ENCODE measurements at regions not wholly inside any gene's neighbourhood (a gene's known extent, or its start where the extent isn't known, plus 50 kb on each side); places are given as distances from the start of the nearest gene placed in this dataset.

DNA sequence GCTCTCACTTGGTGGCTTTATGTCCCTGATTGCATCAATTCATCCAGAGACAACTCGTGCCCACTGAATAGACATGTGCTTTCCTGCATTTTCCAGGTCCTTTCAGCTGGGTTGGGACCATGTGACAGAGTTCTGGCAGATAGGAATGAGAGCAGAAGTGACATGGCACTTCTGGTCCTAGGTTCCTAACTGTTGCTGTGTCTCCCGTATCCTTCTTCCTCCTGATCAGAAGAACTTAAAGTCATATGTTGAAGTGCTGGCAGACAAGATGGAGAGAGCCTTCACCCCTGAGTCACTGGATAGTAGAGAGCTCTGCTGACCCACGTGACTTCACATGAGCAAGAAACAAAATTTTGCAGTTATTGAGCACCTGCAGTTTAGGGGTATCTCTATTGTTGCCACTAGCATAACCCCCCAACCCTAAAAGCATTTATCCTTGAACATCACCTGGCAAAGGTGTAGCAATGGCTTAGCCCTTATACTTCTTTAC, 80.0 kb downstream of the NREP start:
- no peak for DNase-seq
- no peak overlapping the region for H3K4me2 ChIP-seq
- peaks cover 19% of the 10 kb centered on the region for H3F3A ChIP-seq (replicated peaks; ENCODE audit: insufficient read depth)
- no peak overlapping the region for H3K4me3 ChIP-seq (ENCODE audit: low read depth in 2 of 2, low read length in 1 of 2)
- POLR2A ChIA-PET = no interaction called here
- TF ChIP-seq, protein P1, sequence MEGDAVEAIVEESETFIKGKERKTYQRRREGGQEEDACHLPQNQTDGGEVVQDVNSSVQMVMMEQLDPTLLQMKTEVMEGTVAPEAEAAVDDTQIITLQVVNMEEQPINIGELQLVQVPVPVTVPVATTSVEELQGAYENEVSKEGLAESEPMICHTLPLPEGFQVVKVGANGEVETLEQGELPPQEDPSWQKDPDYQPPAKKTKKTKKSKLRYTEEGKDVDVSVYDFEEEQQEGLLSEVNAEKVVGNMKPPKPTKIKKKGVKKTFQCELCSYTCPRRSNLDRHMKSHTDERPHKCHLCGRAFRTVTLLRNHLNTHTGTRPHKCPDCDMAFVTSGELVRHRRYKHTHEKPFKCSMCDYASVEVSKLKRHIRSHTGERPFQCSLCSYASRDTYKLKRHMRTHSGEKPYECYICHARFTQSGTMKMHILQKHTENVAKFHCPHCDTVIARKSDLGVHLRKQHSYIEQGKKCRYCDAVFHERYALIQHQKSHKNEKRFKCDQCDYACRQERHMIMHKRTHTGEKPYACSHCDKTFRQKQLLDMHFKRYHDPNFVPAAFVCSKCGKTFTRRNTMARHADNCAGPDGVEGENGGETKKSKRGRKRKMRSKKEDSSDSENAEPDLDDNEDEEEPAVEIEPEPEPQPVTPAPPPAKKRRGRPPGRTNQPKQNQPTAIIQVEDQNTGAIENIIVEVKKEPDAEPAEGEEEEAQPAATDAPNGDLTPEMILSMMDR (IDR thresholded peaks at IDR 0.05) = no peak
- TF ChIP-seq, protein P2, sequence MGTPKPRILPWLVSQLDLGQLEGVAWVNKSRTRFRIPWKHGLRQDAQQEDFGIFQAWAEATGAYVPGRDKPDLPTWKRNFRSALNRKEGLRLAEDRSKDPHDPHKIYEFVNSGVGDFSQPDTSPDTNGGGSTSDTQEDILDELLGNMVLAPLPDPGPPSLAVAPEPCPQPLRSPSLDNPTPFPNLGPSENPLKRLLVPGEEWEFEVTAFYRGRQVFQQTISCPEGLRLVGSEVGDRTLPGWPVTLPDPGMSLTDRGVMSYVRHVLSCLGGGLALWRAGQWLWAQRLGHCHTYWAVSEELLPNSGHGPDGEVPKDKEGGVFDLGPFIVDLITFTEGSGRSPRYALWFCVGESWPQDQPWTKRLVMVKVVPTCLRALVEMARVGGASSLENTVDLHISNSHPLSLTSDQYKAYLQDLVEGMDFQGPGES (IDR thresholded peaks at IDR 0.05; ENCODE audit: low read depth, low read length) = no peak
- no peak for TF ChIP-seq GABPA (IDR thresholded peaks at IDR 0.05; ENCODE audit: low read depth)
- TF ChIP-seq RFX5 (IDR thresholded peaks at IDR 0.05; ENCODE audit: low read length) = no peak
- TF ChIP-seq POLR2AphosphoS5 (IDR thresholded peaks at IDR 0.05; ENCODE audit: low read depth, low read length) = no peak
- no peak for TF ChIP-seq MEF2A (IDR thresholded peaks at IDR 0.05; ENCODE audit: borderline replicate concordance, low read depth)
- TF ChIP-seq, protein P3, sequence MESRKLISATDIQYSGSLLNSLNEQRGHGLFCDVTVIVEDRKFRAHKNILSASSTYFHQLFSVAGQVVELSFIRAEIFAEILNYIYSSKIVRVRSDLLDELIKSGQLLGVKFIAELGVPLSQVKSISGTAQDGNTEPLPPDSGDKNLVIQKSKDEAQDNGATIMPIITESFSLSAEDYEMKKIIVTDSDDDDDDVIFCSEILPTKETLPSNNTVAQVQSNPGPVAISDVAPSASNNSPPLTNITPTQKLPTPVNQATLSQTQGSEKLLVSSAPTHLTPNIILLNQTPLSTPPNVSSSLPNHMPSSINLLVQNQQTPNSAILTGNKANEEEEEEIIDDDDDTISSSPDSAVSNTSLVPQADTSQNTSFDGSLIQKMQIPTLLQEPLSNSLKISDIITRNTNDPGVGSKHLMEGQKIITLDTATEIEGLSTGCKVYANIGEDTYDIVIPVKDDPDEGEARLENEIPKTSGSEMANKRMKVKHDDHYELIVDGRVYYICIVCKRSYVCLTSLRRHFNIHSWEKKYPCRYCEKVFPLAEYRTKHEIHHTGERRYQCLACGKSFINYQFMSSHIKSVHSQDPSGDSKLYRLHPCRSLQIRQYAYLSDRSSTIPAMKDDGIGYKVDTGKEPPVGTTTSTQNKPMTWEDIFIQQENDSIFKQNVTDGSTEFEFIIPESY (IDR thresholded peaks at IDR 0.05; ENCODE audit: borderline replicate concordance, low read depth) = no peak
- TF ChIP-seq EZH2phosphoT487 (IDR thresholded peaks at IDR 0.05; ENCODE audit: borderline replicate concordance, low read depth) = no peak
- TF ChIP-seq TEAD4 (IDR thresholded peaks at IDR 0.05; ENCODE audit: borderline replicate concordance, insufficient read depth) = no peak
- no peak for TF ChIP-seq MXI1 (IDR thresholded peaks at IDR 0.05; ENCODE audit: low read depth, low read length)
- no peaks in the 10 kb centered on the region for H3K9me3 ChIP-seq
- H3K79me2 ChIP-seq (ENCODE audit: insufficient read depth) = no peaks in the 10 kb centered on the region
- H3K27ac ChIP-seq (ENCODE audit: low read depth in 2 of 2, low read length in 1 of 2) = peak overlapping the region in 1 of 2 experiments; percentile 15; a peak in 1 of 4 replicates
- no peak overlapping the region for H2AFZ ChIP-seq (ENCODE audit: low read depth)
- H3K36me3 ChIP-seq (replicated peaks in 1 of 2; ENCODE audit: control insufficient read depth in 1 of 2, insufficient read depth in 2 of 2, low read length in 1 of 2) = no peaks in the 10 kb centered on the region
- WGBS (ENCODE audit: low lambda C conversion rate) = 76% methylated on average over 3 of the region's 3 CpGs
- CTCF ChIA-PET = no interaction called here
- H4K20me1 ChIP-seq (ENCODE audit: insufficient read depth) = no peaks in the 10 kb centered on the region
- no peak overlapping the region for H3K9ac ChIP-seq
- peaks cover 21 to 32% of the 10 kb centered on the region in 2 experiments for H3K4me1 ChIP-seq (ENCODE audit: control insufficient read depth in 1 of 2, insufficient read depth in 2 of 2, low read depth in 1 of 2, low read length in 1 of 2)
- H3K27me3 ChIP-seq (ENCODE audit: insufficient read depth) = no peaks in the 10 kb centered on the region
- no peaks in the 10 kb centered on the region for H3K9me2 ChIP-seq

DNA sequence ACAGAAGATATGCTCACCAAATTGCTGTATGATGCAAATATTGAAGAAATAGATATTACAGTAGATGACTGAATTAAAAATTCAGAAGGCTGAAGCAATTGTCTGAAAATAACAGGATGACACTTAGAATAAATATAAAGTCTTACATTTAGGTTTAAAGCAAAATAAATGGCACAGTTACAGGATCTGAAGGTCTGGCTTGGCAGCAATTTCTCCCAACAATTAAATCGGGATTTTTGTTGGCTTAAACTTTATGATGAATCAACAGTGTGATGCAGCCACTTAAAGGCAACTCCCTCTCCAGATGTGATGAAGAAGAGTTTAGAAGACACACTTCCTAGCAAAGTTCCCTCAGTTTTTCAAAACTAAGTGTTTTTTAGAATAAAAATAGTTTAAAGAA, 80.5 kb downstream of the NREP start:
- no peaks in the 10 kb centered on the region for H3K36me3 ChIP-seq (replicated peaks in 1 of 2; ENCODE audit: control insufficient read depth in 1 of 2, insufficient read depth in 2 of 2, low read length in 1 of 2)
- DNase-seq = no peak
- H3K9me3 ChIP-seq = no peaks in the 10 kb centered on the region
- CTCF ChIA-PET = no interaction called here
- H3F3A ChIP-seq (replicated peaks; ENCODE audit: insufficient read depth) = peaks cover 15% of the 10 kb centered on the region
- no peak overlapping the region for H2AFZ ChIP-seq (ENCODE audit: low read depth)
- H3K4me2 ChIP-seq = no peak overlapping the region
- H3K27ac ChIP-seq (ENCODE audit: low read depth in 2 of 2, low read length in 1 of 2) = peak overlapping the region in 1 of 2 experiments; percentile 15; a peak in 1 of 4 replicates
- no peak overlapping the region for H3K4me3 ChIP-seq (ENCODE audit: low read depth in 2 of 2, low read length in 1 of 2)
- peaks cover 16 to 27% of the 10 kb centered on the region in 2 experiments for H3K4me1 ChIP-seq (ENCODE audit: control insufficient read depth in 1 of 2, insufficient read depth in 2 of 2, low read depth in 1 of 2, low read length in 1 of 2)
- H3K79me2 ChIP-seq (ENCODE audit: insufficient read depth) = no peaks in the 10 kb centered on the region
- no peaks in the 10 kb centered on the region for H3K27me3 ChIP-seq (ENCODE audit: insufficient read depth)
- POLR2A ChIA-PET = no interaction called here
- 14% methylated on average over 1 of the region's 1 CpG for WGBS (ENCODE audit: low lambda C conversion rate)
- H3K9ac ChIP-seq = no peak overlapping the region
- H4K20me1 ChIP-seq (ENCODE audit: insufficient read depth) = no peaks in the 10 kb centered on the region
- no peaks in the 10 kb centered on the region for H3K9me2 ChIP-seq
- no peak for TF ChIP-seq NRF1 (IDR thresholded peaks at IDR 0.05; ENCODE audit: low read depth, low read length)
- TF ChIP-seq, protein P2 (IDR thresholded peaks at IDR 0.05; ENCODE audit: low read depth, low read length) = no peak
- TF ChIP-seq GATA2 (CRISPR knock-in tag; IDR thresholded peaks at IDR 0.05) = no peak
- TF ChIP-seq JUND (IDR thresholded peaks at IDR 0.05) = no peak
- no peak for TF ChIP-seq NFIC (IDR thresholded peaks at IDR 0.05; ENCODE audit: borderline replicate concordance)
- TF ChIP-seq YY1 (IDR thresholded peaks at IDR 0.05; ENCODE audit: low read depth) = no peak
- no peak for TF ChIP-seq TEAD4 (IDR thresholded peaks at IDR 0.05; ENCODE audit: borderline replicate concordance, insufficient read depth)
- TF ChIP-seq FOXJ3 (CRISPR knock-in tag; IDR thresholded peaks at IDR 0.05) = no peak
- no peak for TF ChIP-seq EZH2phosphoT487 (IDR thresholded peaks at IDR 0.05; ENCODE audit: borderline replicate concordance, low read depth)
- TF ChIP-seq GABPA (IDR thresholded peaks at IDR 0.05; ENCODE audit: low read depth) = no peak
- TF ChIP-seq, protein P4, sequence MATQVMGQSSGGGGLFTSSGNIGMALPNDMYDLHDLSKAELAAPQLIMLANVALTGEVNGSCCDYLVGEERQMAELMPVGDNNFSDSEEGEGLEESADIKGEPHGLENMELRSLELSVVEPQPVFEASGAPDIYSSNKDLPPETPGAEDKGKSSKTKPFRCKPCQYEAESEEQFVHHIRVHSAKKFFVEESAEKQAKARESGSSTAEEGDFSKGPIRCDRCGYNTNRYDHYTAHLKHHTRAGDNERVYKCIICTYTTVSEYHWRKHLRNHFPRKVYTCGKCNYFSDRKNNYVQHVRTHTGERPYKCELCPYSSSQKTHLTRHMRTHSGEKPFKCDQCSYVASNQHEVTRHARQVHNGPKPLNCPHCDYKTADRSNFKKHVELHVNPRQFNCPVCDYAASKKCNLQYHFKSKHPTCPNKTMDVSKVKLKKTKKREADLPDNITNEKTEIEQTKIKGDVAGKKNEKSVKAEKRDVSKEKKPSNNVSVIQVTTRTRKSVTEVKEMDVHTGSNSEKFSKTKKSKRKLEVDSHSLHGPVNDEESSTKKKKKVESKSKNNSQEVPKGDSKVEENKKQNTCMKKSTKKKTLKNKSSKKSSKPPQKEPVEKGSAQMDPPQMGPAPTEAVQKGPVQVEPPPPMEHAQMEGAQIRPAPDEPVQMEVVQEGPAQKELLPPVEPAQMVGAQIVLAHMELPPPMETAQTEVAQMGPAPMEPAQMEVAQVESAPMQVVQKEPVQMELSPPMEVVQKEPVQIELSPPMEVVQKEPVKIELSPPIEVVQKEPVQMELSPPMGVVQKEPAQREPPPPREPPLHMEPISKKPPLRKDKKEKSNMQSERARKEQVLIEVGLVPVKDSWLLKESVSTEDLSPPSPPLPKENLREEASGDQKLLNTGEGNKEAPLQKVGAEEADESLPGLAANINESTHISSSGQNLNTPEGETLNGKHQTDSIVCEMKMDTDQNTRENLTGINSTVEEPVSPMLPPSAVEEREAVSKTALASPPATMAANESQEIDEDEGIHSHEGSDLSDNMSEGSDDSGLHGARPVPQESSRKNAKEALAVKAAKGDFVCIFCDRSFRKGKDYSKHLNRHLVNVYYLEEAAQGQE (IDR thresholded peaks at IDR 0.05; ENCODE audit: low read depth, low read length) = no peak
